ENCODE measurements at regions not wholly inside any gene's neighbourhood (a gene's known extent, or its start where the extent isn't known, plus 50 kb on each side); places are given as distances from the start of the nearest gene placed in this dataset.

- TF ChIP-seq POLR2A (IDR thresholded peaks at IDR 0.05) (no peak), CTCF (IDR thresholded peaks at IDR 0.05) (no peak)
Observed at GRCh38 chr17:70454377-70454776, 285.0 kb downstream of the KCNJ2 start.
